Chondrocyte (in vitro differentiated cells): ENCODE measurements at regions not wholly inside any gene's neighbourhood (a gene's known extent, or its start where the extent isn't known, plus 50 kb on each side); places are given as distances from the start of the nearest gene placed in this dataset.
"Not testable (repeated sequence)": the region's sequence is repeated elsewhere in the genome, so short reads cannot be mapped to it uniquely, and the experiment has no call there.

Source experiments
- DNase-seq: peaks from one replicate; pipeline ENCODE4 v3.0.0; 2021; ENCODE audit warnings: mixed read lengths, low spot score
- H3K27ac Mint-ChIP-seq: one replicate; pipeline ENCODE4 v1.8.0; 2021; ENCODE audit warnings: mild to moderate bottlenecking, moderate library complexity, mixed read lengths; ENCODE audit not compliant: unreplicated experiment
- H3K27me3 Mint-ChIP-seq: 2 replicates; pipeline ENCODE4 v1.8.0; 2021; ENCODE audit warnings: low read depth, mixed read lengths
- H3K36me3 Mint-ChIP-seq: 2 replicates; pipeline ENCODE4 v1.8.0; 2021; ENCODE audit warnings: low read depth, mixed read lengths
- H3K4me1 Mint-ChIP-seq: 2 replicates; pipeline ENCODE4 v1.8.0; 2021; ENCODE audit warnings: low read depth, mild to moderate bottlenecking, mixed read lengths
- H3K4me3 Mint-ChIP-seq: one replicate; pipeline ENCODE4 v1.8.0; 2021; ENCODE audit warnings: mild to moderate bottlenecking, moderate library complexity, mixed read lengths; ENCODE audit not compliant: unreplicated experiment
- H3K9me3 Mint-ChIP-seq: 2 replicates; pipeline ENCODE4 v1.8.0; 2021; ENCODE audit warnings: low read depth, mixed read lengths
- CTCF ChIP-seq: fragments of 200-600 bp; sonication (generic); IDR thresholded peaks from 2 replicates; pipeline ENCODE4 v1.5.0; 2021; ENCODE audit warnings: antibody characterized with exemption, mild to moderate bottlenecking, moderate library complexity

- no peak for TF ChIP-seq CTCF
- H3K4me3 Mint-ChIP-seq: no peak overlapping the region
Observed at GRCh38 chr14:85350667-85351066, 179.3 kb upstream of the FLRT2 start.

GRCh38 chr14:85352588-85352987, 177.4 kb upstream of the FLRT2 start:
- peak; percentile 77 for DNase-seq
- not testable (repeated sequence) for H3K4me1 Mint-ChIP-seq, H3K27ac Mint-ChIP-seq, H3K36me3 Mint-ChIP-seq, H3K27me3 Mint-ChIP-seq, H3K4me3 Mint-ChIP-seq, H3K9me3 Mint-ChIP-seq

More at GRCh38 chr14:85350667-85351066, 179.3 kb upstream of the FLRT2 start:
- H3K36me3 Mint-ChIP-seq: no peaks in the 10 kb centered on the region
- H3K4me1 Mint-ChIP-seq: no peaks in the 10 kb centered on the region
- H3K27me3 Mint-ChIP-seq: no peaks in the 10 kb centered on the region
- DNase-seq: no peak
- no peak overlapping the region for H3K27ac Mint-ChIP-seq
- peaks cover 11% of the 10 kb centered on the region for H3K9me3 Mint-ChIP-seq

- Mint-ChIP-seq H3K4me1 (no peaks in the 10 kb centered on the region), H3K27ac (no peak overlapping the region), H3K4me3 (no peak overlapping the region), H3K36me3 (no peaks in the 10 kb centered on the region), H3K9me3 (peaks cover 7% of the 10 kb centered on the region), H3K27me3 (no peaks in the 10 kb centered on the region)
- no peak for TF ChIP-seq CTCF
- DNase-seq: no peak
Observed at GRCh38 chr14:85357120-85357519, 172.8 kb upstream of the FLRT2 start.

- Mint-ChIP-seq H3K27ac (no peak overlapping the region), H3K4me3 (no peak overlapping the region), H3K27me3 (no peaks in the 10 kb centered on the region), H3K4me1 (no peaks in the 10 kb centered on the region), H3K36me3 (no peaks in the 10 kb centered on the region), H3K9me3 (peaks cover 7% of the 10 kb centered on the region)
- no peak for DNase-seq
- TF ChIP-seq CTCF: no peak
Observed at GRCh38 chr14:85358136-85358785, 171.7 kb upstream of the FLRT2 start.

- DNase-seq: no peak
- Mint-ChIP-seq H3K36me3 (no peaks in the 10 kb centered on the region), H3K4me1 (no peaks in the 10 kb centered on the region), H3K27ac (no peak overlapping the region), H3K27me3 (no peaks in the 10 kb centered on the region), H3K4me3 (no peak overlapping the region), H3K9me3 (no peaks in the 10 kb centered on the region)
- no peak for TF ChIP-seq CTCF
Observed at GRCh38 chr14:85359505-85359904, 170.4 kb upstream of the FLRT2 start.

GRCh38 chr14:85363358-85363757, 166.6 kb upstream of the FLRT2 start:
- Mint-ChIP-seq H3K9me3 (peaks cover 2% of the 10 kb centered on the region), H3K27ac (no peak overlapping the region), H3K4me3 (no peak overlapping the region), H3K27me3 (no peaks in the 10 kb centered on the region), H3K36me3 (no peaks in the 10 kb centered on the region), H3K4me1 (no peaks in the 10 kb centered on the region)
- no peak for DNase-seq
- no peak for TF ChIP-seq CTCF
